Suprapubic skin (tissue), 4 donors: ENCODE measurements at regions not wholly inside any gene's neighbourhood (a gene's known extent, or its start where the extent isn't known, plus 50 kb on each side); places are given as distances from the start of the nearest gene placed in this dataset.

ENCODE experiments used
- EP300 ChIP-seq: sonication (generic); formaldehyde crosslinking; IDR thresholded peaks from one replicate; pipeline ENCODE4 v1.6.1; 2017; ENCODE audit warnings: antibody characterized with exemption
- POLR2AphosphoS5 ChIP-seq, 3 donors: sonication (generic); formaldehyde crosslinking; IDR thresholded peaks; one replicate each; pipeline ENCODE4 v1.6.1; 2017; ENCODE audit warnings: antibody characterized with exemption in 3 of 3
- TF ChIP-seq, protein P1 (sequence below), 2 donors: fragments of 200-600 bp in 1 of 2; fragments of 450-650 bp in 1 of 2; sonication (generic) in 1 of 2; IDR thresholded peaks; one replicate each; pipeline ENCODE4 v1.5.1; 2016 to 2019; ENCODE audit warnings: antibody characterized with exemption in 2 of 2, mild to moderate bottlenecking in 1 of 2, moderate library complexity in 1 of 2

DNA sequence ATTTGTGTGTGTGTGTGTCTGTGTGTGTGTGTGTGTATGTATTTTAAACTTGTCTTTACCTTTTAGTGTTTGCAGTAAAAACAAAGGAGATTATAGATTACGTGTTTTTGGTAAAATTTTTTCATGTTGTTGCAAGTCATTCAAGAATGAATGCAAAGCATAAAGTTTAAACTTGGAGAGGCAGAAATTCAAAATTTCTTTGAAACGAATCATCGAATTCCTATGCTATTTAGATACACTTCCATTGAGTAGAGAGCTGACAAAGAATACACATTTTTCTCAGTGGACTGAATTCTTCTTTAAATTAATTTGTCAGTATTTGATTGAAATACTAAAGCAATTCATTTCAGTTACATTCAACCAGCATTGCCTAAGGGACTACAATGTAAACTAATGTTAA lies 66.0 kb upstream of the HDAC9 start:
- TF ChIP-seq POLR2AphosphoS5 (IDR thresholded peaks at IDR 0.05): no peak
- TF ChIP-seq, protein P1, sequence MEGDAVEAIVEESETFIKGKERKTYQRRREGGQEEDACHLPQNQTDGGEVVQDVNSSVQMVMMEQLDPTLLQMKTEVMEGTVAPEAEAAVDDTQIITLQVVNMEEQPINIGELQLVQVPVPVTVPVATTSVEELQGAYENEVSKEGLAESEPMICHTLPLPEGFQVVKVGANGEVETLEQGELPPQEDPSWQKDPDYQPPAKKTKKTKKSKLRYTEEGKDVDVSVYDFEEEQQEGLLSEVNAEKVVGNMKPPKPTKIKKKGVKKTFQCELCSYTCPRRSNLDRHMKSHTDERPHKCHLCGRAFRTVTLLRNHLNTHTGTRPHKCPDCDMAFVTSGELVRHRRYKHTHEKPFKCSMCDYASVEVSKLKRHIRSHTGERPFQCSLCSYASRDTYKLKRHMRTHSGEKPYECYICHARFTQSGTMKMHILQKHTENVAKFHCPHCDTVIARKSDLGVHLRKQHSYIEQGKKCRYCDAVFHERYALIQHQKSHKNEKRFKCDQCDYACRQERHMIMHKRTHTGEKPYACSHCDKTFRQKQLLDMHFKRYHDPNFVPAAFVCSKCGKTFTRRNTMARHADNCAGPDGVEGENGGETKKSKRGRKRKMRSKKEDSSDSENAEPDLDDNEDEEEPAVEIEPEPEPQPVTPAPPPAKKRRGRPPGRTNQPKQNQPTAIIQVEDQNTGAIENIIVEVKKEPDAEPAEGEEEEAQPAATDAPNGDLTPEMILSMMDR (IDR thresholded peaks at IDR 0.05): no peak
- no peak for TF ChIP-seq EP300
